GM12878 (cell line): ENCODE measurements at regions not wholly inside any gene's neighbourhood (a gene's known extent, or its start where the extent isn't known, plus 50 kb on each side); places are given as distances from the start of the nearest gene placed in this dataset.

Experiments used
- ATAC-seq: fragments of 200-7000 bp; cut with Tn5 transposase; 3 replicates; pipeline ENCODE4 v1.9.1; 2020; ENCODE audit warnings: mild to moderate bottlenecking, moderate library complexity
- BruUV-seq: library from RNA; stranded (reverse); fragments of 400-500 nt; replicated peaks from 2 replicates; lab custom pipeline; 2021; lab: Mats Ljungman, UMichigan
- CTCF ChIA-PET: fragments of 300-600 bp; sonication (Branson Sonifier 250); formaldehyde crosslinking; extraction: SDS; loops from one replicate; lab custom pipeline; 2021; ENCODE audit warnings: inconsistent platforms; lab: Yijun Ruan, JAX
- POLR2A ChIA-PET: fragments of 350-600 bp; formaldehyde crosslinking; extraction: SDS; loops from one replicate; lab custom pipeline; 2021; ENCODE audit warnings: inconsistent platforms; lab: Charles Lee
- RAD21 ChIA-PET: fragments of 300-600 bp; sonication (Branson Sonifier 250); formaldehyde crosslinking; loops from one replicate; lab custom pipeline; 2023; ENCODE audit warnings: antibody characterized with exemption; ENCODE audit not compliant: unreplicated experiment; lab: Charles Lee
- SMC1A ChIA-PET: fragments of 300-600 bp; sonication (Branson Sonifier 250); formaldehyde crosslinking; loops from one replicate; lab custom pipeline; 2023; ENCODE audit not compliant: unreplicated experiment, uncharacterized antibody; lab: Charles Lee
- DNase-seq: peaks from one replicate; pipeline ENCODE4 v3.0.0-alpha.2; 2011; ENCODE audit warnings: low read depth, low spot score
- FAIRE-seq: peaks from 3 replicates; lab custom pipeline; 2011; peaks lifted over from hg19 to GRCh38; lab: Jason Lieb, UNC
- H2AFZ ChIP-seq: 2 replicates; pipeline ENCODE4 v1.6.0; 2011; ENCODE audit warnings: low read depth, low read length, control low read depth; ENCODE audit not compliant: control insufficient read depth
- H3K27ac ChIP-seq: 2 replicates; pipeline ENCODE4 v1.5.1; 2011; ENCODE audit warnings: control low read depth; ENCODE audit not compliant: control insufficient read depth, insufficient read depth
- H3K27me3 ChIP-seq, 2 experiments: replicated peaks in 1 of 2; 2 replicates each; pipeline versions ENCODE4 v1.6.0 to v1.6.1; 2011; ENCODE audit warnings: low read length in 1 of 2; ENCODE audit not compliant: control insufficient read depth in 2 of 2, insufficient read depth in 2 of 2
- H3K36me3 ChIP-seq, 2 experiments: 2 replicates each; pipeline ENCODE4 v1.5.1; 2011; ENCODE audit warnings: low read length in 1 of 2; ENCODE audit not compliant: control insufficient read depth in 2 of 2, insufficient read depth in 2 of 2
- H3K4me1 ChIP-seq: 2 replicates; pipeline ENCODE4 v1.6.1; 2011; ENCODE audit warnings: mild to moderate bottlenecking, low read length, moderate library complexity, mixed read lengths; ENCODE audit not compliant: control insufficient read depth, insufficient read depth
- H3K4me2 ChIP-seq: 2 replicates; pipeline ENCODE4 v1.6.0; 2011; ENCODE audit warnings: control low read depth; ENCODE audit not compliant: control insufficient read depth, insufficient read depth
- H3K4me3 ChIP-seq: fragments of 200-600 bp; sonication (generic); 2 replicates; pipeline ENCODE4 v1.5.1; 2016
- H3K79me2 ChIP-seq: 2 replicates; pipeline ENCODE4 v1.6.0; 2011; ENCODE audit warnings: low read length; ENCODE audit not compliant: control insufficient read depth, insufficient read depth
- H3K9ac ChIP-seq: 2 replicates; pipeline ENCODE4 v1.8.0; 2011; ENCODE audit warnings: low read length, control low read depth, mixed read lengths; ENCODE audit not compliant: control insufficient read depth, insufficient read depth
- H3K9me3 ChIP-seq: replicated peaks from 3 replicates; pipeline ENCODE4 v1.5.1; 2011; ENCODE audit warnings: mild to moderate bottlenecking, low read length; ENCODE audit not compliant: control insufficient read depth, insufficient read depth
- H4K20me1 ChIP-seq: 2 replicates; pipeline ENCODE4 v1.6.0; 2011; ENCODE audit not compliant: control insufficient read depth, insufficient read depth
- BRCA1 ChIP-seq: IDR thresholded peaks from 2 replicates; pipeline ENCODE4 v1.6.1; 2011; ENCODE audit warnings: low read depth, low read length, improper control_type of control experiment
- CBFB ChIP-seq: IDR thresholded peaks from 2 replicates; pipeline ENCODE4 v1.6.1; 2016; ENCODE audit warnings: antibody characterized with exemption, low read depth
- CREM ChIP-seq: IDR thresholded peaks from 2 replicates; pipeline ENCODE4 v1.6.1; 2014; ENCODE audit warnings: antibody characterized with exemption, low read depth
- E2F8 ChIP-seq: fragments of 450-650 bp; IDR thresholded peaks from 2 replicates; pipeline ENCODE4 v1.6.1; 2018; ENCODE audit warnings: mild to moderate bottlenecking, low read depth, moderate library complexity; ENCODE audit not compliant: partially characterized antibody
- IKZF2 ChIP-seq, 2 experiments: fragments of 450-650 bp; IDR thresholded peaks; 2 replicates each; pipeline ENCODE4 v1.6.1; 2017; ENCODE audit warnings: mild to moderate bottlenecking in 2 of 2, moderate library complexity in 2 of 2
- MEF2A ChIP-seq: IDR thresholded peaks from 2 replicates; pipeline ENCODE4 v1.6.1; 2011; ENCODE audit warnings: low read depth, mild to moderate bottlenecking, low read length, moderate library complexity; ENCODE audit not compliant: insufficient read depth
- MEF2B ChIP-seq: fragments of 450-650 bp; IDR thresholded peaks from 2 replicates; pipeline ENCODE4 v1.6.1; 2018; ENCODE audit warnings: mild to moderate bottlenecking, moderate library complexity; ENCODE audit not compliant: partially characterized antibody, poor library complexity, severe bottlenecking
- MTA2 ChIP-seq: fragments of 450-650 bp; IDR thresholded peaks from 2 replicates; pipeline ENCODE4 v1.6.1; 2016; ENCODE audit warnings: low read depth, mild to moderate bottlenecking, moderate library complexity
- NR2C1 ChIP-seq: fragments of 450-650 bp; IDR thresholded peaks from 2 replicates; pipeline ENCODE4 v1.6.1; 2017; ENCODE audit warnings: antibody characterized with exemption, mild to moderate bottlenecking, moderate library complexity
- POLR2AphosphoS5 ChIP-seq: IDR thresholded peaks from 2 replicates; pipeline ENCODE4 v1.6.1; 2011; ENCODE audit warnings: mild to moderate bottlenecking, low read length, inconsistent platforms
- RAD21 ChIP-seq: IDR thresholded peaks from 2 replicates; pipeline ENCODE4 v1.6.1; 2011; ENCODE audit warnings: mild to moderate bottlenecking, low read depth, low read length, moderate library complexity; ENCODE audit not compliant: insufficient read depth
- SMAD1 ChIP-seq: fragments of 450-650 bp; IDR thresholded peaks from 2 replicates; pipeline ENCODE4 v1.6.1; 2018; ENCODE audit warnings: mild to moderate bottlenecking, low read depth; ENCODE audit not compliant: partially characterized antibody
- SMAD5 ChIP-seq: IDR thresholded peaks from 2 replicates; pipeline ENCODE4 v1.6.1; 2016; ENCODE audit warnings: antibody characterized with exemption, low read depth
- SPI1 ChIP-seq: IDR thresholded peaks from 2 replicates; pipeline ENCODE4 v1.6.1; 2011; ENCODE audit warnings: low read depth, mild to moderate bottlenecking, low read length, moderate library complexity, borderline replicate concordance; ENCODE audit not compliant: insufficient read depth
- SUZ12 ChIP-seq: fragments of 200-600 bp; sonication (generic); IDR thresholded peaks from one replicate; pipeline ENCODE4 v1.6.1; 2018; ENCODE audit warnings: antibody characterized with exemption, mild to moderate bottlenecking; ENCODE audit not compliant: unreplicated experiment
- ZBED1 ChIP-seq: IDR thresholded peaks from 2 replicates; pipeline ENCODE4 v1.6.1; 2016; ENCODE audit warnings: borderline replicate concordance
- ZBTB11 ChIP-seq: fragments of 450-650 bp; formaldehyde crosslinking; IDR thresholded peaks from 2 replicates; pipeline ENCODE4 v1.5.0; 2022; ENCODE audit warnings: mild to moderate bottlenecking, missing genetic modification characterization
- in situ Hi-C: fragments of 300-500 bp; cut with MboI; formaldehyde crosslinking; loops from 9 replicates; pipeline ENCODE4 v1.14.3; 2018; ENCODE audit warnings: mixed read lengths
- intact Hi-C: fragments of 100-400 bp; cut with micrococcal nuclease; formaldehyde crosslinking; loops from one replicate; pipeline ENCODE4 v1.14.2; 2022; ENCODE audit not compliant: unreplicated experiment

DNA sequence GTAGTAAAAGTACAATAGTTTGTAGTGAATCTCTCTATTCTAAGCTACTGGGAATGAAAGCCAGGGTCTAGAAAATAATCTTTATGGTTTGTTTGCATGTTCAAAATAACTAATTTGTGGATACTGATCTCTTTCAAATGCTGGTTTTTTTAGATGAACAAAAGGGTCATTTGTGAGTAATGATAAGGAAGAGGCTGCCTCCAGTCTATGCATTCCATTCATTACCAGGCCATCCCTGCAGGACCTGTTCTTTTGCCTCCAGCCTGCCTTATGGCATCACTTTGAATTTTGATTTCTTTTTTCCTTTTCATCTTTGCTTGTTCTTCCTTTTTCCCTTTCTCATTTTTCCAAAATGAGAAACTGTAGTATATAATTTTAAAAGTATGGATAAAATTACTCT is 312.3 kb downstream of the CWC27 start:
- in situ Hi-C loops, result no loop called here
- Histone ChIP-seq H3K27ac (no peak overlapping the region), H2AFZ (no peak overlapping the region), H3K27me3 (no peaks in the 10 kb centered on the region), H4K20me1 (no peaks in the 10 kb centered on the region), H3K9ac (no peak overlapping the region)
- POLR2A ChIA-PET, result no interaction called here
- no TSS peak for BruUV-seq
- no peak for FAIRE-seq
- DNase-seq, result no peak
- CTCF ChIA-PET, result interaction anchor here (1.5 kb wide), 1 partner anchor 11 kb away, joined by 5 read pairs; no protein-coding TSS in a partner anchor
- TF ChIP-seq SUZ12 (no peak), SMAD5 (no peak), MEF2B (no peak), ZBED1 (no peak), CREM (no peak), IKZF2 (IDR thresholded peaks at IDR 0.05) (no peak), MTA2 (no peak), BRCA1 (no peak), SPI1 (no peak), E2F8 (no peak), MEF2A (no peak), SMAD1 (no peak), ZBTB11 (CRISPR knock-in tag) (no peak), RAD21 (no peak), CBFB (no peak), POLR2AphosphoS5 (no peak), NR2C1 (no peak)
- TF ChIP-seq, all 136 proteins: peak for 0
- RAD21 ChIA-PET, result interaction anchor here (1.7 kb wide), 1 partner anchor 401 kb away, joined by 5 read pairs; no protein-coding TSS in a partner anchor
- Histone ChIP-seq H3K36me3 (no peaks in the 10 kb centered on the region), H3K9me3 (no peaks in the 10 kb centered on the region), H3K4me3 (no peak overlapping the region), H3K4me1 (peaks cover 2% of the 10 kb centered on the region; the same call in 1 of the 2 replicates), H3K79me2 (no peaks in the 10 kb centered on the region), H3K4me2 (no peak overlapping the region)
- intact Hi-C loops, result no loop called here
- ATAC-seq, result no peak
- SMC1A ChIA-PET, result interaction anchor here (1.0 to 4.8 kb wide), 4 partner anchors 13 to 401 kb away, joined by 3 to 28 read pairs (median 6); partner anchors contain the start of gene ADAMTS6
